ENCODE measurements at regions not wholly inside any gene's neighbourhood (a gene's known extent, or its start where the extent isn't known, plus 50 kb on each side); places are given as distances from the start of the nearest gene placed in this dataset.

GRCh38 chr4:134936014-134936413 is 734.4 kb upstream of the PABPC4L start (continued):
- TF ChIP-seq ZNF462 (CRISPR knock-in tag; IDR thresholded peaks at IDR 0.05) (no peak), REST (IDR thresholded peaks at IDR 0.05; ENCODE audit: unreplicated experiment) (no peak), CTCF (conservative IDR thresholded peaks at IDR 0.05; ENCODE audit: low read depth in 2 of 2) (no peak), EZH2phosphoT487 (IDR thresholded peaks at IDR 0.05; ENCODE audit: unreplicated experiment) (no peak), CREB1 (CRISPR knock-in tag; IDR thresholded peaks at IDR 0.05; ENCODE audit: low read depth) (no peak), ETS1 (IDR thresholded peaks at IDR 0.05) (no peak), ZNF114 (CRISPR knock-in tag; IDR thresholded peaks at IDR 0.05) (no peak), POLR2AphosphoS5 (IDR thresholded peaks at IDR 0.05; ENCODE audit: low read depth) (no peak), NANOG (IDR thresholded peaks at IDR 0.05; ENCODE audit: borderline replicate concordance) (no peak)
